CD14-positive monocyte (primary cell): ENCODE measurements at regions not wholly inside any gene's neighbourhood (a gene's known extent, or its start where the extent isn't known, plus 50 kb on each side); places are given as distances from the start of the nearest gene placed in this dataset.

Source experiments
- DNase-seq, 3 donors: peaks; one replicate each; pipeline ENCODE4 v3.0.0-alpha.2; 2011 to 2022
- H2AFZ ChIP-seq: 2 replicates; pipeline ENCODE4 v1.6.0; 2012; ENCODE audit warnings: mild to moderate bottlenecking, low read depth, low read length, inconsistent platforms; ENCODE audit not compliant: insufficient read depth, poor library complexity, severe bottlenecking
- H3K27ac ChIP-seq, 2 donors: 1 replicate in 1 of 2; 2 replicates in 1 of 2; pipeline ENCODE4 v1.5.1; 2012 to 2013; ENCODE audit warnings: low read length in 2 of 2, control low read depth in 1 of 2, inconsistent platforms in 1 of 2, low read depth in 1 of 2, mild to moderate bottlenecking in 1 of 2
- H3K27me3 ChIP-seq, 2 donors: one replicate each; pipeline versions ENCODE4 v1.6.0 to v1.6.1; 2011 to 2013; ENCODE audit warnings: low read length in 2 of 2; ENCODE audit not compliant: control insufficient read depth in 2 of 2, insufficient read depth in 2 of 2
- H3K36me3 ChIP-seq, 2 donors: replicated peaks in 1 of 2; 1 replicate in 1 of 2; 2 replicates in 1 of 2; pipeline versions ENCODE4 v1.5.1 to v1.6.1; 2012 to 2013; ENCODE audit warnings: low read length in 2 of 2, control low read depth in 1 of 2, inconsistent platforms in 1 of 2, mild to moderate bottlenecking in 1 of 2; ENCODE audit not compliant: insufficient read depth in 2 of 2, control insufficient read depth in 1 of 2
- H3K4me1 ChIP-seq, 2 donors: 1 replicate in 1 of 2; 2 replicates in 1 of 2; pipeline versions ENCODE4 v1.5.1 to v1.6.1; 2012 to 2013; ENCODE audit warnings: low read length in 2 of 2, control low read depth in 1 of 2, inconsistent platforms in 1 of 2, mild to moderate bottlenecking in 1 of 2, moderate library complexity in 1 of 2; ENCODE audit not compliant: insufficient read depth in 2 of 2, control insufficient read depth in 1 of 2
- H3K4me2 ChIP-seq: replicated peaks from 2 replicates; pipeline ENCODE3; 2012; ENCODE audit warnings: low read length, moderate library complexity, mild to moderate bottlenecking; ENCODE audit not compliant: poor library complexity, severe bottlenecking; ENCODE audit errors: extremely low read depth
- H3K4me3 ChIP-seq, 3 experiments: fragments of 200-600 bp in 1 of 3; sonication (generic) in 1 of 3; replicated peaks in 1 of 3; 1 replicate in 2 of 3; 2 replicates in 1 of 3; pipeline ENCODE4 v1.5.1; 2011 to 2013; ENCODE audit warnings: low read length in 3 of 3, mild to moderate bottlenecking in 3 of 3, control low read depth in 2 of 3, low read depth in 2 of 3, inconsistent platforms in 1 of 3, moderate library complexity in 1 of 3
- H3K79me2 ChIP-seq: 2 replicates; pipeline ENCODE4 v1.6.0; 2012; ENCODE audit warnings: mild to moderate bottlenecking, control low read depth, inconsistent platforms, low read length, moderate library complexity; ENCODE audit not compliant: insufficient read depth
- H3K9ac ChIP-seq: 2 replicates; pipeline ENCODE4 v1.6.0; 2017; ENCODE audit warnings: low read length, mild to moderate bottlenecking; ENCODE audit not compliant: insufficient read depth, poor library complexity, severe bottlenecking
- H3K9me3 ChIP-seq, 2 donors: replicated peaks in 1 of 2; 1 replicate in 1 of 2; 2 replicates in 1 of 2; pipeline versions ENCODE4 v1.5.1 to v1.6.1; 2012 to 2013; ENCODE audit warnings: low read length in 2 of 2, control low read depth in 1 of 2; ENCODE audit not compliant: control insufficient read depth in 1 of 2, insufficient read depth in 1 of 2
- H4K20me1 ChIP-seq: 2 replicates; pipeline ENCODE4 v1.6.0; 2012; ENCODE audit warnings: mild to moderate bottlenecking, low read length, control low read depth, moderate library complexity; ENCODE audit not compliant: insufficient read depth
- H3K27ac Mint-ChIP-seq, 7 donors: one replicate each; pipeline ENCODE4 v1.8.0; 2020; ENCODE audit warnings: mild to moderate bottlenecking in 7 of 7, mixed read lengths in 7 of 7, moderate library complexity in 6 of 7, inconsistent platforms in 2 of 7
- H3K27me3 Mint-ChIP-seq, 3 donors: one replicate each; pipeline ENCODE4 v1.8.0; 2021 to 2022; ENCODE audit warnings: low read depth in 3 of 3, mild to moderate bottlenecking in 3 of 3, mixed read lengths in 3 of 3, moderate library complexity in 3 of 3, inconsistent platforms in 1 of 3
- H3K36me3 Mint-ChIP-seq, 2 donors: one replicate each; pipeline ENCODE4 v1.8.0; 2020; ENCODE audit warnings: mixed read lengths in 2 of 2, inconsistent platforms in 1 of 2, mild to moderate bottlenecking in 1 of 2
- H3K4me1 Mint-ChIP-seq: one replicate; pipeline ENCODE4 v1.8.0; 2020; ENCODE audit warnings: mild to moderate bottlenecking, mixed read lengths
- H3K4me3 Mint-ChIP-seq, 2 donors: one replicate each; pipeline ENCODE4 v1.8.0; 2020; ENCODE audit warnings: mild to moderate bottlenecking in 2 of 2, mixed read lengths in 2 of 2, moderate library complexity in 1 of 2
- H3K9me3 Mint-ChIP-seq, 7 donors: one replicate each; pipeline ENCODE4 v1.8.0; 2020 to 2022; ENCODE audit warnings: mixed read lengths in 7 of 7, mild to moderate bottlenecking in 6 of 7, moderate library complexity in 6 of 7, inconsistent platforms in 2 of 7
- WGBS: methylation state at CpG from one replicate; pipeline ENCODE4 v1.1.5; 2013; ENCODE audit warnings: missing lambda C conversion rate; ENCODE audit not compliant: insufficient coverage; 5-methylcytosine and 5-hydroxymethylcytosine counted together
- intact Hi-C, 2 donors: fragments of 100-400 bp; cut with micrococcal nuclease; formaldehyde crosslinking; loops; one replicate each; pipeline versions ENCODE4 v1.15.0 to v1.15.1; 2023
- TF ChIP-seq, protein P1 (sequence below): fragments of 200-600 bp; IDR thresholded peaks from one replicate; pipeline ENCODE4 v1.8.0; 2022; ENCODE audit warnings: antibody characterized with exemption, mild to moderate bottlenecking

DNA sequence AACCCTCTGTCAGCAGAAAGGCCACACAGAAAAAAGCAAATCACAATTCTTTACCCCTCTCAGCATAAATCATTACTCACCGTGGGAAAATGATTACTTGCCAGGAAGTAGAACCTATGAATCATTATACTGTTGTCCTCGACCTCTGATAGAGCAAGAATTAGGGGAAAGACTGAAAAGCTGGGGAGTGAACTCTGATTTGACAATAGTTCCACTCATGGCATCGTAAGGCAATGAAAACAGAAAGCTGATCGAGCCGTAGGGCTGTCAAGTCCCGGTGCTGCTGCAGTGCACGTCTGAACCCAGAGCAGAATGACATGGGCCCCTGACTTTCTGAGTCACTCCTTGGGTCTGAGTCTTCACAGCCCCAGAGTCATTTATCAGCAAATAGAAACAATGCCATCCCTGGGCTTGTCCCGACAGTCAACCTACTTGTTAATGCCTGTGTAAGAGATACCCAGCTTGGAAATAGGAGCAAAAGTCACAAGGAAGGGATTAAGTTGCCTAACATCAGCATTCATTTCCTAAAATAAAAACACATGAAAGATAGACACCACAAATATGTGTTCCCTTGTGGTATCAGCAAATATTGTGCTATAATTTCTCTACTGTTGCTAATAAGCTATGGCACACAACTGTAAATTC lies 224.8 kb upstream of the MARCKS start:
- Mint-ChIP-seq H3K4me3 (peak overlapping the region; percentile 60 to 78), H3K27me3 (peaks cover 0 to 6% (median 0%) of the 10 kb centered on the region in 3 donors), H3K4me1 (peaks cover 58% of the 10 kb centered on the region), H3K27ac (peak overlapping the region; percentile 100), H3K9me3 (peaks cover 0 to 4% (median 0%) of the 10 kb centered on the region in 7 donors), H3K36me3 (peaks cover 0 to 5% of the 10 kb centered on the region in 2 donors)
- H3K4me2 ChIP-seq: peak overlapping the region; percentile 45
- H3K4me3 ChIP-seq: peak overlapping the region in 1 of 3 experiments; percentile 46
- no peaks in the 10 kb centered on the region for H3K79me2 ChIP-seq
- H3K9me3 ChIP-seq: no peaks in the 10 kb centered on the region
- intact Hi-C loops: loop anchor here (2.0 to 10.0 kb wide), 5 partner anchors 64 to 325 kb away; partner anchors contain the start of gene MARCKS (in 1 of the 2)
- no peak overlapping the region for H2AFZ ChIP-seq
- H3K36me3 ChIP-seq: no peaks in the 10 kb centered on the region
- no peaks in the 10 kb centered on the region for H4K20me1 ChIP-seq
- WGBS: 29% methylated on average over 5 of the region's 8 CpGs
- H3K9ac ChIP-seq: peak overlapping the region; percentile 92
- H3K4me1 ChIP-seq: peaks cover 63 to 72% of the 10 kb centered on the region in 2 donors
- peak overlapping the region; percentile 93 to 100 for H3K27ac ChIP-seq
- no peaks in the 10 kb centered on the region for H3K27me3 ChIP-seq
- peak; percentile 92 to 96 (median 94) for DNase-seq
- TF ChIP-seq, protein P1, sequence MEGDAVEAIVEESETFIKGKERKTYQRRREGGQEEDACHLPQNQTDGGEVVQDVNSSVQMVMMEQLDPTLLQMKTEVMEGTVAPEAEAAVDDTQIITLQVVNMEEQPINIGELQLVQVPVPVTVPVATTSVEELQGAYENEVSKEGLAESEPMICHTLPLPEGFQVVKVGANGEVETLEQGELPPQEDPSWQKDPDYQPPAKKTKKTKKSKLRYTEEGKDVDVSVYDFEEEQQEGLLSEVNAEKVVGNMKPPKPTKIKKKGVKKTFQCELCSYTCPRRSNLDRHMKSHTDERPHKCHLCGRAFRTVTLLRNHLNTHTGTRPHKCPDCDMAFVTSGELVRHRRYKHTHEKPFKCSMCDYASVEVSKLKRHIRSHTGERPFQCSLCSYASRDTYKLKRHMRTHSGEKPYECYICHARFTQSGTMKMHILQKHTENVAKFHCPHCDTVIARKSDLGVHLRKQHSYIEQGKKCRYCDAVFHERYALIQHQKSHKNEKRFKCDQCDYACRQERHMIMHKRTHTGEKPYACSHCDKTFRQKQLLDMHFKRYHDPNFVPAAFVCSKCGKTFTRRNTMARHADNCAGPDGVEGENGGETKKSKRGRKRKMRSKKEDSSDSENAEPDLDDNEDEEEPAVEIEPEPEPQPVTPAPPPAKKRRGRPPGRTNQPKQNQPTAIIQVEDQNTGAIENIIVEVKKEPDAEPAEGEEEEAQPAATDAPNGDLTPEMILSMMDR: no peak

DNA sequence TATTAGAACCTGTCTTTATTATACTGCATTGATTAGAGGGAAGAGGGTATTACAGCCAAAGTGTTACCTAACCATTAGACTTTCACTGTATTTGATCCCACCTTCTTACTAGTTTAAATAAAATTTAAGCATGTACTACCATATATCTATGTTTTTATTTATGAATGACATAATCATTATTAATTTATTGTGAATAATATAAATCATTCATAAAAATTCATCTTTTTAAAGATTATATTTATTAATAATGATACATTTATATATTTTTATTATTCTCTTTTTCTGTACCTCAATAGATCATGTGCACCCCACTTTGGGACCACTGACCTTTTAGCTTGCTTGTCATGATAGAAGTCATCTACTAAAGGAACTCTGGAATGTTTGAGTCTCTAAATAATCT lies 223.5 kb upstream of the MARCKS start:
- H3K36me3 Mint-ChIP-seq: peaks cover 0 to 5% of the 10 kb centered on the region in 2 donors
- H3K4me3 ChIP-seq: peak overlapping the region in 1 of 3 experiments; percentile 43
- H3K4me1 ChIP-seq: peaks cover 62 to 72% of the 10 kb centered on the region in 2 donors
- H3K27ac ChIP-seq: peak overlapping the region; percentile 93 to 100
- H3K79me2 ChIP-seq: no peaks in the 10 kb centered on the region
- H3K9me3 Mint-ChIP-seq: peaks cover 0 to 4% (median 0%) of the 10 kb centered on the region in 7 donors
- intact Hi-C loops: loop anchor here (2.0 to 10.0 kb wide), 5 partner anchors 63 to 326 kb away; partner anchors contain the start of gene MARCKS (in 1 of the 2)
- H2AFZ ChIP-seq: no peak overlapping the region
- no peaks in the 10 kb centered on the region for H3K27me3 ChIP-seq
- DNase-seq: no peak
- no peak overlapping the region for H3K9ac ChIP-seq
- no peaks in the 10 kb centered on the region for H4K20me1 ChIP-seq
- H3K27me3 Mint-ChIP-seq: peaks cover 0 to 6% (median 0%) of the 10 kb centered on the region in 3 donors
- TF ChIP-seq, protein P1: no peak
- peaks cover 58% of the 10 kb centered on the region for H3K4me1 Mint-ChIP-seq
- H3K4me2 ChIP-seq: peak overlapping the region; percentile 48
- no peaks in the 10 kb centered on the region for H3K36me3 ChIP-seq
- H3K9me3 ChIP-seq: no peaks in the 10 kb centered on the region
- peak overlapping the region; percentile 99 to 100 (median 100) for H3K27ac Mint-ChIP-seq
- peak overlapping the region in 1 of 2 donors; percentile 12 for H3K4me3 Mint-ChIP-seq
